ENCODE measurements at regions not wholly inside any gene's neighbourhood (a gene's known extent, or its start where the extent isn't known, plus 50 kb on each side); places are given as distances from the start of the nearest gene placed in this dataset.

GRCh38 chr6:112923940-112924587 is 576.9 kb downstream of the RFPL4B start:
- DNase-seq (ENCODE audit: low read depth): no peak
- TF ChIP-seq MAX (IDR thresholded peaks at IDR 0.05; ENCODE audit: low read depth, low read length) (no peak), MYC (IDR thresholded peaks at IDR 0.05; ENCODE audit: low read depth, low read length) (no peak), CTCF (IDR thresholded peaks at IDR 0.05; ENCODE audit: low read depth, low read length) (no peak), POLR2A (IDR thresholded peaks at IDR 0.05; ENCODE audit: extremely low read depth, insufficient read length) (no peak)
- no peak overlapping the region for H3K4me3 ChIP-seq (ENCODE audit: low read depth, low read length)

- DNase-seq (ENCODE audit: low read depth): no peak
- TF ChIP-seq MYC (IDR thresholded peaks at IDR 0.05; ENCODE audit: low read depth, low read length) (no peak), CTCF (IDR thresholded peaks at IDR 0.05; ENCODE audit: low read depth, low read length) (no peak), MAX (IDR thresholded peaks at IDR 0.05; ENCODE audit: low read depth, low read length) (no peak), POLR2A (IDR thresholded peaks at IDR 0.05; ENCODE audit: extremely low read depth, insufficient read length) (no peak)
- no peak overlapping the region for H3K4me3 ChIP-seq (ENCODE audit: low read depth, low read length)
Measured at GRCh38 chr6:112925702-112926101, 578.6 kb downstream of the RFPL4B start.

- DNase-seq (ENCODE audit: low read depth): no peak
- H3K4me3 ChIP-seq (ENCODE audit: low read depth, low read length): no peak overlapping the region
- TF ChIP-seq POLR2A (IDR thresholded peaks at IDR 0.05; ENCODE audit: extremely low read depth, insufficient read length) (no peak), MAX (IDR thresholded peaks at IDR 0.05; ENCODE audit: low read depth, low read length) (no peak)
Measured at GRCh38 chr6:112927641-112928320, 580.7 kb downstream of the RFPL4B start.

GRCh38 chr6:112929641-112930040 is 582.5 kb downstream of the RFPL4B start:
- no peak for TF ChIP-seq MAX (IDR thresholded peaks at IDR 0.05; ENCODE audit: low read depth, low read length)
- no peak for TF ChIP-seq MYC (IDR thresholded peaks at IDR 0.05; ENCODE audit: low read depth, low read length)
- no peak for TF ChIP-seq POLR2A (IDR thresholded peaks at IDR 0.05; ENCODE audit: extremely low read depth, insufficient read length)
- no peak for TF ChIP-seq CTCF (IDR thresholded peaks at IDR 0.05; ENCODE audit: low read depth, low read length)
- no peak overlapping the region for H3K4me3 ChIP-seq (ENCODE audit: low read depth, low read length)
- no peak for DNase-seq (ENCODE audit: low read depth)

- TF ChIP-seq MAX (IDR thresholded peaks at IDR 0.05; ENCODE audit: low read depth, low read length) (no peak), POLR2A (IDR thresholded peaks at IDR 0.05; ENCODE audit: extremely low read depth, insufficient read length) (no peak), MYC (IDR thresholded peaks at IDR 0.05; ENCODE audit: low read depth, low read length) (no peak), CTCF (IDR thresholded peaks at IDR 0.05; ENCODE audit: low read depth, low read length) (no peak)
- no peak for DNase-seq (ENCODE audit: low read depth)
- no peak overlapping the region for H3K4me3 ChIP-seq (ENCODE audit: low read depth, low read length)
Measured at GRCh38 chr6:112931832-112932231, 584.7 kb downstream of the RFPL4B start.

- no peak overlapping the region for H3K4me3 ChIP-seq (ENCODE audit: low read depth, low read length)
- no peak for DNase-seq (ENCODE audit: low read depth)
- TF ChIP-seq CTCF (IDR thresholded peaks at IDR 0.05; ENCODE audit: low read depth, low read length) (no peak), POLR2A (IDR thresholded peaks at IDR 0.05; ENCODE audit: extremely low read depth, insufficient read length) (no peak), MAX (IDR thresholded peaks at IDR 0.05; ENCODE audit: low read depth, low read length) (no peak), MYC (IDR thresholded peaks at IDR 0.05; ENCODE audit: low read depth, low read length) (no peak)
Measured at GRCh38 chr6:112933947-112934346, 586.8 kb downstream of the RFPL4B start.

Measured in NB4 (cell line).